HepG2 (cell line): ENCODE measurements at regions not wholly inside any gene's neighbourhood (a gene's known extent, or its start where the extent isn't known, plus 50 kb on each side); places are given as distances from the start of the nearest gene placed in this dataset.

Source experiments
- ATAC-seq: fragments of 200-7000 bp; cut with Tn5 transposase; 3 replicates; pipeline ENCODE4 v1.9.1; 2020; ENCODE audit warnings: mild to moderate bottlenecking, moderate library complexity
- BruUV-seq: library from RNA; stranded (reverse); fragments of 400-500 nt; replicated peaks from 2 replicates; lab custom pipeline; 2021; lab: Mats Ljungman, UMichigan
- CTCF ChIA-PET: fragments of 300-600 bp; formaldehyde crosslinking; extraction: SDS; loops from one replicate; lab custom pipeline; 2021; ENCODE audit warnings: low total read pairs, inconsistent platforms, low intra/inter-chr PET ratio; lab: Yijun Ruan, JAX
- POLR2A ChIA-PET: fragments of 350-600 bp; sonication (Branson Sonifier 250); formaldehyde crosslinking; loops from one replicate; lab custom pipeline; 2020; ENCODE audit warnings: antibody characterized with exemption, inconsistent platforms; lab: Yijun Ruan, JAX
- DNase-seq: peaks from one replicate; pipeline ENCODE4 v3.0.0-alpha.2; 2015; ENCODE audit warnings: low spot score
- FAIRE-seq: peaks from 3 replicates; lab custom pipeline; 2011; peaks lifted over from hg19 to GRCh38; lab: Jason Lieb, UNC
- H2AFZ ChIP-seq: one replicate; pipeline ENCODE4 v1.6.1; 2011; ENCODE audit warnings: low read length, inconsistent platforms
- H3K27ac ChIP-seq: fragments of 300-600 bp; 3 replicates; pipeline ENCODE4 v1.8.0; 2011; ENCODE audit warnings: mixed run types, mild to moderate bottlenecking, mixed read lengths, low read length, inconsistent platforms; ENCODE audit not compliant: insufficient read depth; ENCODE audit errors: extremely low read length
- H3K27me3 ChIP-seq, 2 experiments: fragments of 200-600 bp in 1 of 2; 2 replicates in 1 of 2; 3 replicates in 1 of 2; pipeline versions ENCODE4 v1.6.0 to v1.8.0; 2011; ENCODE audit warnings: low read length in 2 of 2, mild to moderate bottlenecking in 2 of 2, moderate library complexity in 2 of 2, inconsistent platforms in 1 of 2; ENCODE audit not compliant: insufficient read depth in 2 of 2, control insufficient read depth in 1 of 2
- H3K36me3 ChIP-seq, 2 experiments: fragments of 200-600 bp in 1 of 2; replicated peaks in 1 of 2; 2 replicates in 1 of 2; 3 replicates in 1 of 2; pipeline versions ENCODE4 v1.5.1 to v1.8.0; 2011; ENCODE audit warnings: low read length in 2 of 2, inconsistent platforms in 1 of 2; ENCODE audit not compliant: insufficient read depth in 2 of 2, control insufficient read depth in 1 of 2
- H3K4me1 ChIP-seq: 2 replicates; pipeline ENCODE4 v1.5.1; 2012; ENCODE audit warnings: low read length, inconsistent platforms; ENCODE audit not compliant: insufficient read depth
- H3K4me2 ChIP-seq: 2 replicates; pipeline ENCODE4 v1.6.0; 2011; ENCODE audit warnings: low read depth, low read length, inconsistent platforms
- H3K4me3 ChIP-seq, 3 experiments: fragments of 200-600 bp in 1 of 3; sonication (generic), shearing (Covaris generic) in 1 of 3; replicated peaks in 1 of 3; 2 replicates each; pipeline ENCODE4 v1.5.1; 2011 to 2016; ENCODE audit warnings: low read length in 3 of 3, inconsistent platforms in 2 of 3, low read depth in 2 of 3, mild to moderate bottlenecking in 2 of 3, control low read depth in 1 of 3, mixed read lengths in 1 of 3; ENCODE audit not compliant: insufficient read depth in 1 of 3
- H3K79me2 ChIP-seq: one replicate; pipeline ENCODE4 v1.6.1; 2011; ENCODE audit warnings: low read length, inconsistent platforms; ENCODE audit not compliant: insufficient read depth
- H3K9ac ChIP-seq: 2 replicates; pipeline ENCODE4 v1.6.0; 2011; ENCODE audit warnings: mild to moderate bottlenecking, low read depth, low read length, inconsistent platforms; ENCODE audit not compliant: insufficient read depth
- H3K9me3 ChIP-seq: 2 replicates; pipeline ENCODE4 v1.5.1; 2012; ENCODE audit warnings: mild to moderate bottlenecking, low read length
- H4K20me1 ChIP-seq: 2 replicates; pipeline ENCODE4 v1.6.0; 2011; ENCODE audit warnings: inconsistent platforms, mild to moderate bottlenecking, low read length, moderate library complexity; ENCODE audit not compliant: insufficient read depth
- HDAC6 ChIP-seq: fragments of 200-600 bp; sonication (generic); IDR thresholded peaks from 2 replicates; pipeline ENCODE4 v1.7.0; 2017; ENCODE audit warnings: mild to moderate bottlenecking, antibody characterized with exemption, low read length, low read depth
- NBN ChIP-seq: fragments of 450-650 bp; conservative IDR thresholded peaks from 2 replicates; pipeline ENCODE4 v1.6.1; 2017
- SETDB1 ChIP-seq: sonication (generic); formaldehyde crosslinking; IDR thresholded peaks from 2 replicates; pipeline ENCODE4 v1.5.1; 2020; ENCODE audit warnings: missing genetic modification reagents, mild to moderate bottlenecking, borderline replicate concordance
- SNAPC2 ChIP-seq: sonication (generic); formaldehyde crosslinking; IDR thresholded peaks from 2 replicates; pipeline ENCODE4 v1.8.1; 2022; ENCODE audit warnings: mild to moderate bottlenecking, missing genetic modification reagents
- SP4 ChIP-seq: sonication (generic); formaldehyde crosslinking; IDR thresholded peaks from 2 replicates; pipeline ENCODE4 v1.8.1; 2023; ENCODE audit warnings: mild to moderate bottlenecking, missing genetic modification reagents
- WIZ ChIP-seq: sonication (generic); formaldehyde crosslinking; IDR thresholded peaks from 2 replicates; pipeline ENCODE4 v1.5.1; 2020; ENCODE audit warnings: mild to moderate bottlenecking, missing genetic modification reagents
- XBP1 ChIP-seq: sonication (generic); formaldehyde crosslinking; IDR thresholded peaks from 2 replicates; pipeline ENCODE4 v1.5.0; 2020; ENCODE audit warnings: missing genetic modification reagents
- ZNF180 ChIP-seq: sonication (generic); formaldehyde crosslinking; IDR thresholded peaks from 2 replicates; pipeline ENCODE4 v1.4.0; 2020; ENCODE audit warnings: low read depth, missing genetic modification reagents, borderline replicate concordance
- ZNF263 ChIP-seq: sonication (generic); formaldehyde crosslinking; IDR thresholded peaks from 2 replicates; pipeline ENCODE4 v1.4.0; 2020; ENCODE audit warnings: missing genetic modification reagents
- ZNF552 ChIP-seq: sonication (generic); formaldehyde crosslinking; IDR thresholded peaks from 2 replicates; pipeline ENCODE4 v1.9.0; 2022; ENCODE audit warnings: missing genetic modification reagents, mild to moderate bottlenecking, borderline replicate concordance
- ZNF703 ChIP-seq: sonication (generic); formaldehyde crosslinking; IDR thresholded peaks from 2 replicates; pipeline ENCODE4 v1.5.1; 2020; ENCODE audit warnings: missing genetic modification reagents, mild to moderate bottlenecking, moderate library complexity, borderline replicate concordance
- ZNF784 ChIP-seq: sonication (generic); formaldehyde crosslinking; IDR thresholded peaks from 2 replicates; pipeline ENCODE4 v1.5.1; 2020; ENCODE audit warnings: missing genetic modification reagents, mild to moderate bottlenecking, borderline replicate concordance
- in situ Hi-C: cut with HindIII; loops from 2 replicates; pipeline ENCODE4 v1.10.0; 2017; ENCODE audit warnings: low pct_unique_long_range_greater_than_20kb; ENCODE audit not compliant: extremely low pct_ligation_motif_present
- intact Hi-C: fragments of 100-400 bp; cut with micrococcal nuclease; formaldehyde crosslinking; loops from one replicate; pipeline ENCODE4 v1.10.0; 2022; ENCODE audit not compliant: unreplicated experiment

GRCh38 chr19:28744014-28744413, 468.9 kb downstream of the UQCRFS1 start:
- no peak for DNase-seq
- no peaks in the 10 kb centered on the region for H3K4me1 ChIP-seq
- no peak overlapping the region for H3K27ac ChIP-seq
- H4K20me1 ChIP-seq, result no peaks in the 10 kb centered on the region
- H3K36me3 ChIP-seq, result no peaks in the 10 kb centered on the region
- no TSS peak for BruUV-seq
- TF ChIP-seq SP4 (no peak), ZNF784 (CRISPR knock-in tag) (no peak), SETDB1 (CRISPR knock-in tag) (no peak), NBN (no peak), ZNF552 (CRISPR knock-in tag) (no peak), WIZ (CRISPR knock-in tag) (no peak), HDAC6 (no peak), ZNF703 (no peak), SNAPC2 (CRISPR knock-in tag) (no peak), ZNF180 (CRISPR knock-in tag) (no peak), XBP1 (CRISPR knock-in tag) (no peak), ZNF263 (CRISPR knock-in tag) (no peak)
- no peak overlapping the region for H2AFZ ChIP-seq
- H3K79me2 ChIP-seq, result no peaks in the 10 kb centered on the region
- ATAC-seq, result no peak
- FAIRE-seq, result no peak
- intact Hi-C loops (no loop called here), in situ Hi-C loops (no loop called here)
- H3K4me3 ChIP-seq, result no peak overlapping the region
- no peak overlapping the region for H3K9ac ChIP-seq
- no peaks in the 10 kb centered on the region for H3K27me3 ChIP-seq
- peaks cover 36% of the 10 kb centered on the region for H3K9me3 ChIP-seq
- POLR2A ChIA-PET, result no interaction called here
- H3K4me2 ChIP-seq, result no peak overlapping the region
- CTCF ChIA-PET, result no interaction called here
